ENCODE measurements at regions not wholly inside any gene's neighbourhood (a gene's known extent, or its start where the extent isn't known, plus 50 kb on each side); places are given as distances from the start of the nearest gene placed in this dataset.

DNA sequence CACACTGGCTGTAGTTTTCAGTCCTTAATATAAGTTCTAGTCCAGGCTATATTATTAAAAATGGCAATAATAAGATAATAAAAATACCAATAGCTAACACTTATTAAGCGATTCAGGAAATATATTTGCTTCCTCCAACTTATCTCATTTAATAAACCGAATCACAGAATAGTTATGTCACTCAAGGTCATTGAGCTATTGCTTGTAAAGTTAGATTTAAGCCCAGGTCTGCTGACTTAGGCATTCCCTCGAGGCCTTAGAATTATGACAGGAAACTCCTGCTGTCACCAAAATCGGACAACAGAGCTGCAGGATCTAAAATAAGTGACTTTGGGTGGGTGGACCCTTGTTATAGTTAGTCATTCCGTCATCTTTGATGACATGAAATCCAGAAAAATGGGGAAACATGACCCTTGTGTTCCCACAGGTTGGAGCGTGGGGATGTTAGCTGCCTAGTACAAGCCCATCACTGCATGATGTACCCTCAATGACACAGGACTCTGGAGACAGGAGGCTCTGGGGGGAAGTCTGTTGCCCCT, 181.3 kb upstream of the PHYHIPL start:
- H3K9ac ChIP-seq, result no peak overlapping the region

GRCh38 chr10:58996063-58996462, 180.4 kb upstream of the PHYHIPL start:
- no peaks in the 10 kb centered on the region for H3K79me2 ChIP-seq
- H2AFZ ChIP-seq, result no peak overlapping the region
- no peaks in the 10 kb centered on the region for H3K9me3 ChIP-seq (ENCODE audit: control insufficient read depth, low read length)
- H3K27me3 ChIP-seq (ENCODE audit: control insufficient read depth, insufficient read depth, low read length), result no peaks in the 10 kb centered on the region
- no peak overlapping the region for H3K9ac ChIP-seq
- TF ChIP-seq, protein P1, sequence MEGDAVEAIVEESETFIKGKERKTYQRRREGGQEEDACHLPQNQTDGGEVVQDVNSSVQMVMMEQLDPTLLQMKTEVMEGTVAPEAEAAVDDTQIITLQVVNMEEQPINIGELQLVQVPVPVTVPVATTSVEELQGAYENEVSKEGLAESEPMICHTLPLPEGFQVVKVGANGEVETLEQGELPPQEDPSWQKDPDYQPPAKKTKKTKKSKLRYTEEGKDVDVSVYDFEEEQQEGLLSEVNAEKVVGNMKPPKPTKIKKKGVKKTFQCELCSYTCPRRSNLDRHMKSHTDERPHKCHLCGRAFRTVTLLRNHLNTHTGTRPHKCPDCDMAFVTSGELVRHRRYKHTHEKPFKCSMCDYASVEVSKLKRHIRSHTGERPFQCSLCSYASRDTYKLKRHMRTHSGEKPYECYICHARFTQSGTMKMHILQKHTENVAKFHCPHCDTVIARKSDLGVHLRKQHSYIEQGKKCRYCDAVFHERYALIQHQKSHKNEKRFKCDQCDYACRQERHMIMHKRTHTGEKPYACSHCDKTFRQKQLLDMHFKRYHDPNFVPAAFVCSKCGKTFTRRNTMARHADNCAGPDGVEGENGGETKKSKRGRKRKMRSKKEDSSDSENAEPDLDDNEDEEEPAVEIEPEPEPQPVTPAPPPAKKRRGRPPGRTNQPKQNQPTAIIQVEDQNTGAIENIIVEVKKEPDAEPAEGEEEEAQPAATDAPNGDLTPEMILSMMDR (IDR thresholded peaks at IDR 0.05), result no peak
- no peak overlapping the region for H3K4me2 ChIP-seq (ENCODE audit: low read length)
- H3K36me3 ChIP-seq (ENCODE audit: control insufficient read depth, insufficient read depth, low read length), result no peaks in the 10 kb centered on the region
- no peaks in the 10 kb centered on the region for H3K4me1 ChIP-seq
- H3K4me3 ChIP-seq (ENCODE audit: low read depth, low read length), result no peak overlapping the region
- H3K27ac ChIP-seq, result no peak overlapping the region

More for the DNA sequence above, 181.3 kb upstream of the PHYHIPL start:
- Histone ChIP-seq H3K36me3 (ENCODE audit: control insufficient read depth, insufficient read depth, low read length) (no peaks in the 10 kb centered on the region), H2AFZ (no peak overlapping the region), H3K4me1 (no peaks in the 10 kb centered on the region), H3K9me3 (ENCODE audit: control insufficient read depth, low read length) (no peaks in the 10 kb centered on the region), H3K27me3 (ENCODE audit: control insufficient read depth, insufficient read depth, low read length) (no peaks in the 10 kb centered on the region), H3K4me3 (ENCODE audit: low read depth, low read length) (no peak overlapping the region), H3K79me2 (no peaks in the 10 kb centered on the region), H3K27ac (no peak overlapping the region), H3K4me2 (ENCODE audit: low read length) (no peak overlapping the region)
- TF ChIP-seq, protein P1 (IDR thresholded peaks at IDR 0.05), result no peak

- H3K4me2 ChIP-seq (ENCODE audit: low read length), result no peak overlapping the region
- no peaks in the 10 kb centered on the region for H3K36me3 ChIP-seq (ENCODE audit: control insufficient read depth, insufficient read depth, low read length)
- H3K9me3 ChIP-seq (ENCODE audit: control insufficient read depth, low read length), result no peaks in the 10 kb centered on the region
- TF ChIP-seq, protein P1 (IDR thresholded peaks at IDR 0.05), result no peak
- no peak overlapping the region for H3K9ac ChIP-seq
- no peaks in the 10 kb centered on the region for H3K79me2 ChIP-seq
- no peaks in the 10 kb centered on the region for H3K4me1 ChIP-seq
- no peak overlapping the region for H2AFZ ChIP-seq
- no peak overlapping the region for H3K27ac ChIP-seq
- no peaks in the 10 kb centered on the region for H3K27me3 ChIP-seq (ENCODE audit: control insufficient read depth, insufficient read depth, low read length)
- H3K4me3 ChIP-seq (ENCODE audit: low read depth, low read length), result no peak overlapping the region
These were observed 179.6 kb upstream of the PHYHIPL start for GRCh38 chr10:58996866-58997265.

DNA sequence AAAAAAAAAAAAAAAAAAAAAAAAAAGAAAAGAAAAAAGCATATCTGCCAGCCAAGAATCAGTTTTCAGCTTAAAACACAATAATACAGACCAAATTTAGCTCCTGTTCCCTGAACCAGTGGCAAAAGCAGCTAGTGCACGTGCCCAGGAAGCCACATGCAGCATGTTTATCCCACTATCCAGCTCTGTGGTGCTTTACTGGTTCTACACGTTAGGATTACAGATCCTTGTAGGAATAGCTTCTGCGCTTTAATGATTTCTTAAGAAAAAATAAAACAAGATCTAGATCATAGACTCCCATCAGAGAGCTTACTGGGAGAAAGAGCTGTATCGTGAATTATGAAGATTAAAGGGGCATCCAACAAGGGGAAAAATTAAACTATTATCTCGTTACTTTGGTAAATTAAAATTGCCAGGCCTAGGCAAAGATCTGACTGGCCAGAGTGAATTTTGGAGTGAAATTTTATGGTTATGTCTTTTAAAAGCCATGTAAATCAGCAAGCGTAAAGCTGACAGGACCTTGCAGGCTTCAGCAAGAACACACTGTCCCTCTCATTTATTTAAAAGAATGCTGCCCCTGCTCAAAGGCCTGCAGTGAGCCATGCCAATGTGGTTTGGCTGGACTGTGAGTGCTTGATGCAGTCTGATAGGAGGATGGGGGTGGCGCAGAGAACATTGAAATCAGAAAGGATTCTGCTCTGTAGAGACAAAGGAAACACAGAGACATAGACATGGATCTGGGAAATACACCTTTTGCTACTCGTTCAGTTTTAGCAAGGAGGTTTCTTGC, 177.3 kb upstream of the PHYHIPL start:
- no peak overlapping the region for H3K27ac ChIP-seq
- no peak overlapping the region for H3K4me3 ChIP-seq (ENCODE audit: low read depth, low read length)
- H3K4me2 ChIP-seq (ENCODE audit: low read length), result no peak overlapping the region
- H3K36me3 ChIP-seq (ENCODE audit: control insufficient read depth, insufficient read depth, low read length), result no peaks in the 10 kb centered on the region
- H3K27me3 ChIP-seq (ENCODE audit: control insufficient read depth, insufficient read depth, low read length), result no peaks in the 10 kb centered on the region
- no peaks in the 10 kb centered on the region for H3K4me1 ChIP-seq
- no peak overlapping the region for H2AFZ ChIP-seq
- H3K9ac ChIP-seq, result no peak overlapping the region
- no peaks in the 10 kb centered on the region for H3K9me3 ChIP-seq (ENCODE audit: control insufficient read depth, low read length)
- TF ChIP-seq, protein P1 (IDR thresholded peaks at IDR 0.05), result no peak
- H3K79me2 ChIP-seq, result no peaks in the 10 kb centered on the region
